Panc1 (cell line): ENCODE measurements at regions not wholly inside any gene's neighbourhood (a gene's known extent, or its start where the extent isn't known, plus 50 kb on each side); places are given as distances from the start of the nearest gene placed in this dataset.

Experiments
- ATAC-seq: fragments of 200-7000 bp; cut with Tn5 transposase; 2 replicates; pipeline ENCODE4 v1.9.1; 2020; ENCODE audit warnings: mild to moderate bottlenecking, moderate library complexity
- BruUV-seq: library from RNA; stranded (reverse); fragments of 400-500 nt; replicated peaks from 2 replicates; lab custom pipeline; 2021; lab: Mats Ljungman, UMichigan
- CTCF ChIA-PET: fragments of 300-600 bp; sonication (Branson Sonifier 250); formaldehyde crosslinking; loops from one replicate; lab custom pipeline; 2022; ENCODE audit warnings: antibody characterized with exemption; lab: Charles Lee
- POLR2A ChIA-PET: fragments of 300-600 bp; sonication (Branson Sonifier 250); formaldehyde crosslinking; loops from one replicate; lab custom pipeline; 2022; ENCODE audit warnings: antibody characterized with exemption; lab: Charles Lee
- DNase-seq: peaks from one replicate; pipeline ENCODE4 v3.0.0-alpha.2; 2010; ENCODE audit warnings: low read depth, low spot score
- H3K27ac ChIP-seq: 2 replicates; pipeline ENCODE4 v1.5.1; 2011; ENCODE audit warnings: mild to moderate bottlenecking, low read length, inconsistent platforms
- H3K27me3 ChIP-seq: fragments of 200-500 bp; sonication (Bioruptor generic); 2 replicates; pipeline ENCODE4 v1.6.0; 2014; ENCODE audit warnings: low read length, inconsistent platforms; ENCODE audit not compliant: control insufficient read depth, insufficient read depth
- H3K36me3 ChIP-seq: fragments of 200-500 bp; sonication (Bioruptor generic); 2 replicates; pipeline ENCODE4 v1.5.1; 2014; ENCODE audit warnings: inconsistent platforms, mild to moderate bottlenecking, low read length, moderate library complexity; ENCODE audit not compliant: control insufficient read depth, insufficient read depth
- H3K4me1 ChIP-seq: 2 replicates; pipeline ENCODE4 v1.5.1; 2011; ENCODE audit warnings: inconsistent platforms, mild to moderate bottlenecking, low read length, moderate library complexity; ENCODE audit not compliant: control insufficient read depth, insufficient read depth
- H3K4me3 ChIP-seq, 2 experiments: 2 replicates each; pipeline ENCODE4 v1.5.1; 2011 to 2012; ENCODE audit warnings: low read depth in 2 of 2, low read length in 2 of 2, mild to moderate bottlenecking in 2 of 2, inconsistent platforms in 1 of 2, moderate library complexity in 1 of 2
- H3K9me3 ChIP-seq: fragments of 200-500 bp; sonication (Bioruptor generic); 2 replicates; pipeline ENCODE4 v1.5.1; 2014; ENCODE audit warnings: low read depth, mild to moderate bottlenecking, inconsistent platforms, low read length, moderate library complexity; ENCODE audit not compliant: control insufficient read depth, insufficient read depth
- CTCF ChIP-seq: fragments of 450-650 bp; IDR thresholded peaks from 2 replicates; pipeline ENCODE4 v1.5.1; 2017; ENCODE audit warnings: mild to moderate bottlenecking
- POLR2AphosphoS5 ChIP-seq: IDR thresholded peaks from 2 replicates; pipeline ENCODE4 v1.6.1; 2012; ENCODE audit warnings: mild to moderate bottlenecking, low read depth, low read length, moderate library complexity
- REST ChIP-seq, 2 experiments: IDR thresholded peaks; 2 replicates each; pipeline ENCODE4 v1.6.1; 2011 to 2012; ENCODE audit warnings: low read depth in 2 of 2, control low read depth in 1 of 2, low read length in 1 of 2, mild to moderate bottlenecking in 1 of 2, moderate library complexity in 1 of 2; ENCODE audit not compliant: insufficient read depth in 1 of 2
- SIN3A ChIP-seq: IDR thresholded peaks from 2 replicates; pipeline ENCODE4 v1.6.1; 2012; ENCODE audit warnings: low read depth, mild to moderate bottlenecking, low read length, moderate library complexity, borderline replicate concordance; ENCODE audit not compliant: insufficient read depth
- TCF7L2 ChIP-seq: IDR thresholded peaks from 2 replicates; pipeline ENCODE4 v1.6.1; 2011; ENCODE audit warnings: mild to moderate bottlenecking, low read depth, low read length, inconsistent platforms
- in situ Hi-C: cut with HindIII; loops from 2 replicates; pipeline ENCODE4 v1.10.0; 2016; ENCODE audit warnings: low sequenced_read_pairs, low pct_unique_long_range_greater_than_20kb
- intact Hi-C: fragments of 100-400 bp; cut with micrococcal nuclease; formaldehyde crosslinking; loops from one replicate; pipeline ENCODE4 v1.10.0; 2022; ENCODE audit not compliant: unreplicated experiment

- no peaks in the 10 kb centered on the region for H3K9me3 ChIP-seq
- intact Hi-C loops (no loop called here), in situ Hi-C loops (no loop called here)
- ChIA-PET CTCF (no interaction called here), POLR2A (no interaction called here)
- DNase-seq (no peak), ATAC-seq (no peak)
- no TSS peak for BruUV-seq
- no peak overlapping the region for H3K4me3 ChIP-seq
- no peaks in the 10 kb centered on the region for H3K4me1 ChIP-seq
- H3K27me3 ChIP-seq, result no peaks in the 10 kb centered on the region
- TF ChIP-seq SIN3A (no peak), POLR2AphosphoS5 (no peak), CTCF (no peak), REST (IDR thresholded peaks at IDR 0.05; ENCODE audit: insufficient read depth in 1 of 2, low read depth in 2 of 2, low read length in 1 of 2) (no peak), TCF7L2 (no peak)
- no peaks in the 10 kb centered on the region for H3K36me3 ChIP-seq
- no peak overlapping the region for H3K27ac ChIP-seq
Measured at GRCh38 chr5:5006548-5006947, 133.6 kb upstream of the ADAMTS16 start.

- no peak overlapping the region for H3K4me3 ChIP-seq
- in situ Hi-C loops (no loop called here), intact Hi-C loops (no loop called here)
- BruUV-seq, result no TSS peak
- H3K27me3 ChIP-seq, result no peaks in the 10 kb centered on the region
- POLR2A ChIA-PET, result no interaction called here
- no peaks in the 10 kb centered on the region for H3K9me3 ChIP-seq
- H3K4me1 ChIP-seq, result no peaks in the 10 kb centered on the region
- CTCF ChIA-PET, result no interaction called here
- TF ChIP-seq REST (IDR thresholded peaks at IDR 0.05; ENCODE audit: insufficient read depth in 1 of 2, low read depth in 2 of 2, low read length in 1 of 2) (no peak), SIN3A (no peak), POLR2AphosphoS5 (no peak), CTCF (no peak), TCF7L2 (no peak)
- ATAC-seq (no peak), DNase-seq (no peak)
- no peaks in the 10 kb centered on the region for H3K36me3 ChIP-seq
- H3K27ac ChIP-seq, result no peak overlapping the region
Measured at GRCh38 chr5:5009240-5009639, 130.9 kb upstream of the ADAMTS16 start.
